ENCODE measurements at regions not wholly inside any gene's neighbourhood (a gene's known extent, or its start where the extent isn't known, plus 50 kb on each side); places are given as distances from the start of the nearest gene placed in this dataset.

DNA sequence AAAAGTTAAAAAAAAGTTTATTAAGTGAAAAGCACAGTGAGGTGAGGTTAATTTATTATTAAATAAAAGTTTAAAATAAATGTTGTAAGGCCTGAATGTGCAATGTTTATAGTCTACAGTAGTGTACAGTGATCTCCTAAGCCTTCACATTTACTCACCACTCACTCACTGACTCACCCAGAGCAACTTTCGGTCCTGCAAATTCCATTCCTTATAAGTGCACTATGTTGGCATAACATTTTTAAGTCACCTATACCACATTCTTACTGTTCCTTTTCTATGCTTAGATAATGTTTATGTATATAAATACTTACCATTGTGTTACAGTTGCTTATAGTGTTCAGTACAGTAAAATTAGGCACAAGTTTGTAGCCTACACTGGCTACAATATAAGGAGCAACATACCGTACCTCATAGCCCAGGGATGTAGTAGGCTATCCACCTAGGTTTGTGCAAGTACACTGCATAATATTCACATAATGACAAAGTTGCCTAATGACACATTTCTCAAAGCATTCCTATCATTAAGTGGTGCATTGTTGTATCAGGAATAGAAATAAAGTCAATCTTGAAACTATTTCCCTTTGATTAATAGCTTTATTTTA, 426.5 kb upstream of the BRINP3 start:
- TF ChIP-seq, protein P1, sequence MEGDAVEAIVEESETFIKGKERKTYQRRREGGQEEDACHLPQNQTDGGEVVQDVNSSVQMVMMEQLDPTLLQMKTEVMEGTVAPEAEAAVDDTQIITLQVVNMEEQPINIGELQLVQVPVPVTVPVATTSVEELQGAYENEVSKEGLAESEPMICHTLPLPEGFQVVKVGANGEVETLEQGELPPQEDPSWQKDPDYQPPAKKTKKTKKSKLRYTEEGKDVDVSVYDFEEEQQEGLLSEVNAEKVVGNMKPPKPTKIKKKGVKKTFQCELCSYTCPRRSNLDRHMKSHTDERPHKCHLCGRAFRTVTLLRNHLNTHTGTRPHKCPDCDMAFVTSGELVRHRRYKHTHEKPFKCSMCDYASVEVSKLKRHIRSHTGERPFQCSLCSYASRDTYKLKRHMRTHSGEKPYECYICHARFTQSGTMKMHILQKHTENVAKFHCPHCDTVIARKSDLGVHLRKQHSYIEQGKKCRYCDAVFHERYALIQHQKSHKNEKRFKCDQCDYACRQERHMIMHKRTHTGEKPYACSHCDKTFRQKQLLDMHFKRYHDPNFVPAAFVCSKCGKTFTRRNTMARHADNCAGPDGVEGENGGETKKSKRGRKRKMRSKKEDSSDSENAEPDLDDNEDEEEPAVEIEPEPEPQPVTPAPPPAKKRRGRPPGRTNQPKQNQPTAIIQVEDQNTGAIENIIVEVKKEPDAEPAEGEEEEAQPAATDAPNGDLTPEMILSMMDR (IDR thresholded peaks at IDR 0.05; ENCODE audit: poor library complexity), result no peak
- TF ChIP-seq EZH2 (IDR thresholded peaks at IDR 0.05; ENCODE audit: borderline replicate concordance), result no peak
